ENCODE measurements at regions not wholly inside any gene's neighbourhood (a gene's known extent, or its start where the extent isn't known, plus 50 kb on each side); places are given as distances from the start of the nearest gene placed in this dataset.

GRCh38 chr2:34241905-34242762, 643.0 kb upstream of the FAM98A start:
- Mint-ChIP-seq H3K4me1 (ENCODE audit: low read depth, unreplicated experiment) (no peaks in the 10 kb centered on the region), H3K36me3 (ENCODE audit: insufficient read depth, unreplicated experiment) (no peaks in the 10 kb centered on the region), H3K4me3 (ENCODE audit: unreplicated experiment) (no peak overlapping the region), H3K27me3 (ENCODE audit: insufficient read depth, unreplicated experiment) (no peaks in the 10 kb centered on the region), H3K27ac (ENCODE audit: unreplicated experiment) (no peak overlapping the region), H3K9me3 (ENCODE audit: unreplicated experiment) (peaks cover 2% of the 10 kb centered on the region)
- Histone ChIP-seq H3K36me3 (ENCODE audit: control insufficient read depth, insufficient read depth, low read length) (no peaks in the 10 kb centered on the region), H3K27me3 (replicated peaks; ENCODE audit: control insufficient read depth, insufficient read depth, low read length) (no peaks in the 10 kb centered on the region), H3K4me1 (no peaks in the 10 kb centered on the region), H3K9me3 (no peaks in the 10 kb centered on the region), H3K4me3 (ENCODE audit: low read depth, low read length) (no peak overlapping the region)
- BruUV-seq (replicated peaks), result no TSS peak
- ChIA-PET POLR2A (no interaction called here), CTCF (no interaction called here)
- no peak for DNase-seq
- intact Hi-C loops (cut with micrococcal nuclease; ENCODE audit: unreplicated experiment), result no loop called here
- TF ChIP-seq, protein P1, sequence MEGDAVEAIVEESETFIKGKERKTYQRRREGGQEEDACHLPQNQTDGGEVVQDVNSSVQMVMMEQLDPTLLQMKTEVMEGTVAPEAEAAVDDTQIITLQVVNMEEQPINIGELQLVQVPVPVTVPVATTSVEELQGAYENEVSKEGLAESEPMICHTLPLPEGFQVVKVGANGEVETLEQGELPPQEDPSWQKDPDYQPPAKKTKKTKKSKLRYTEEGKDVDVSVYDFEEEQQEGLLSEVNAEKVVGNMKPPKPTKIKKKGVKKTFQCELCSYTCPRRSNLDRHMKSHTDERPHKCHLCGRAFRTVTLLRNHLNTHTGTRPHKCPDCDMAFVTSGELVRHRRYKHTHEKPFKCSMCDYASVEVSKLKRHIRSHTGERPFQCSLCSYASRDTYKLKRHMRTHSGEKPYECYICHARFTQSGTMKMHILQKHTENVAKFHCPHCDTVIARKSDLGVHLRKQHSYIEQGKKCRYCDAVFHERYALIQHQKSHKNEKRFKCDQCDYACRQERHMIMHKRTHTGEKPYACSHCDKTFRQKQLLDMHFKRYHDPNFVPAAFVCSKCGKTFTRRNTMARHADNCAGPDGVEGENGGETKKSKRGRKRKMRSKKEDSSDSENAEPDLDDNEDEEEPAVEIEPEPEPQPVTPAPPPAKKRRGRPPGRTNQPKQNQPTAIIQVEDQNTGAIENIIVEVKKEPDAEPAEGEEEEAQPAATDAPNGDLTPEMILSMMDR (IDR thresholded peaks at IDR 0.05; ENCODE audit: insufficient read depth in 1 of 2, low read depth in 1 of 2, low read length in 1 of 2, severe bottlenecking in 1 of 2, unreplicated experiment in 1 of 2), result no peak

GRCh38 chr2:34239511-34239910, 640.4 kb upstream of the FAM98A start:
- POLR2A ChIA-PET, result no interaction called here
- Mint-ChIP-seq H3K27ac (ENCODE audit: unreplicated experiment) (no peak overlapping the region), H3K36me3 (ENCODE audit: insufficient read depth, unreplicated experiment) (no peaks in the 10 kb centered on the region), H3K4me3 (ENCODE audit: unreplicated experiment) (no peak overlapping the region), H3K9me3 (ENCODE audit: unreplicated experiment) (peaks cover 13% of the 10 kb centered on the region), H3K27me3 (ENCODE audit: insufficient read depth, unreplicated experiment) (no peaks in the 10 kb centered on the region), H3K4me1 (ENCODE audit: low read depth, unreplicated experiment) (no peaks in the 10 kb centered on the region)
- TF ChIP-seq, protein P1 (IDR thresholded peaks at IDR 0.05; ENCODE audit: insufficient read depth in 1 of 2, low read depth in 1 of 2, low read length in 1 of 2, severe bottlenecking in 1 of 2, unreplicated experiment in 1 of 2), result no peak
- no peaks in the 10 kb centered on the region for H3K27me3 ChIP-seq (replicated peaks; ENCODE audit: control insufficient read depth, insufficient read depth, low read length)
- intact Hi-C loops (cut with micrococcal nuclease; ENCODE audit: unreplicated experiment), result no loop called here
- no peak for DNase-seq
- 0 out of 2 replicates have a peak, but pooled peaks cover 3% of the 10 kb centered on the region for H3K9me3 ChIP-seq
- H3K4me3 ChIP-seq (ENCODE audit: low read depth, low read length), result no peak overlapping the region
- CTCF ChIA-PET, result no interaction called here
- no peaks in the 10 kb centered on the region for H3K36me3 ChIP-seq (ENCODE audit: control insufficient read depth, insufficient read depth, low read length)
- no peaks in the 10 kb centered on the region for H3K4me1 ChIP-seq
- BruUV-seq (replicated peaks), result no TSS peak

- BruUV-seq (replicated peaks), result no TSS peak
- POLR2A ChIA-PET, result no interaction called here
- H3K27me3 Mint-ChIP-seq (ENCODE audit: insufficient read depth, unreplicated experiment), result no peaks in the 10 kb centered on the region
- Histone ChIP-seq H3K36me3 (ENCODE audit: control insufficient read depth, insufficient read depth, low read length) (no peaks in the 10 kb centered on the region), H3K4me3 (ENCODE audit: low read depth, low read length) (no peak overlapping the region), H3K4me1 (no peaks in the 10 kb centered on the region), H3K27me3 (replicated peaks; ENCODE audit: control insufficient read depth, insufficient read depth, low read length) (no peaks in the 10 kb centered on the region), H3K9me3 (peaks cover 3% of the 10 kb centered on the region; the same call in 1 of the 2 replicates)
- no peak overlapping the region for H3K4me3 Mint-ChIP-seq (ENCODE audit: unreplicated experiment)
- TF ChIP-seq, protein P1 (IDR thresholded peaks at IDR 0.05; ENCODE audit: insufficient read depth in 1 of 2, low read depth in 1 of 2, low read length in 1 of 2, severe bottlenecking in 1 of 2, unreplicated experiment in 1 of 2), result no peak
- no peak overlapping the region for H3K27ac Mint-ChIP-seq (ENCODE audit: unreplicated experiment)
- H3K9me3 Mint-ChIP-seq (ENCODE audit: unreplicated experiment), result peaks cover 13% of the 10 kb centered on the region
- DNase-seq, result no peak
- H3K36me3 Mint-ChIP-seq (ENCODE audit: insufficient read depth, unreplicated experiment), result no peaks in the 10 kb centered on the region
- no peaks in the 10 kb centered on the region for H3K4me1 Mint-ChIP-seq (ENCODE audit: low read depth, unreplicated experiment)
- intact Hi-C loops (cut with micrococcal nuclease; ENCODE audit: unreplicated experiment), result no loop called here
- CTCF ChIA-PET, result no interaction called here
These were observed 635.7 kb upstream of the FAM98A start for GRCh38 chr2:34234823-34235222.

Data from Caco-2 (cell line).